Heart right ventricle (tissue), 16 donors: ENCODE measurements at regions not wholly inside any gene's neighbourhood (a gene's known extent, or its start where the extent isn't known, plus 50 kb on each side); places are given as distances from the start of the nearest gene placed in this dataset.

Experiments used
- ATAC-seq, 8 donors: fragments of 200-7000 bp; cut with Tn5 transposase; one replicate each; pipeline ENCODE4 v1.9.1; 2020; ENCODE audit warnings: mild to moderate bottlenecking in 8 of 8, moderate library complexity in 8 of 8, moderate number of reproducible peaks in 1 of 8
- DNase-seq, 2 donors: peaks; one replicate each; pipeline ENCODE4 v3.0.0-alpha.2; 2020
- H3K27ac ChIP-seq, 10 donors: fragments of 200-600 bp; sonication (generic) in 2 of 10; one replicate each; pipeline versions ENCODE4 v1.5.0 to v1.8.0; 2020 to 2022; ENCODE audit warnings: mild to moderate bottlenecking in 3 of 10
- H3K27me3 ChIP-seq, 7 donors: fragments of 200-600 bp; one replicate each; pipeline ENCODE4 v1.8.0; 2021 to 2022; ENCODE audit warnings: mild to moderate bottlenecking in 2 of 7
- H3K36me3 ChIP-seq, 9 donors: fragments of 200-600 bp; sonication (generic) in 1 of 9; one replicate each; pipeline versions ENCODE4 v1.5.0 to v1.8.0; 2020 to 2022; ENCODE audit warnings: mild to moderate bottlenecking in 2 of 9
- H3K4me1 ChIP-seq, 9 donors: fragments of 200-600 bp; sonication (generic) in 1 of 9; one replicate each; pipeline versions ENCODE4 v1.5.0 to v1.8.0; 2020 to 2022; ENCODE audit warnings: mild to moderate bottlenecking in 4 of 9
- H3K4me3 ChIP-seq, 10 donors: fragments of 200-600 bp; sonication (generic) in 2 of 10; one replicate each; pipeline versions ENCODE4 v1.5.0 to v1.8.0; 2020 to 2022; ENCODE audit warnings: mild to moderate bottlenecking in 7 of 10, moderate library complexity in 2 of 10
- H3K9me3 ChIP-seq, 11 donors: fragments of 200-600 bp in 10 of 11; sonication (generic) in 2 of 11; one replicate each; pipeline versions ENCODE4 v1.5.0 to v1.8.0; 2013 to 2022; ENCODE audit warnings: mild to moderate bottlenecking in 2 of 11, control low read depth in 1 of 11, moderate library complexity in 1 of 11
- CTCF ChIP-seq, 9 donors: fragments of 200-600 bp; sonication (generic) in 2 of 9; IDR thresholded peaks; one replicate each; pipeline versions ENCODE4 v1.5.0 to v1.8.0; 2021 to 2022; ENCODE audit warnings: antibody characterized with exemption in 9 of 9, mild to moderate bottlenecking in 5 of 9, moderate library complexity in 1 of 9
- WGBS, 2 donors: extraction: QIAGEN DNeasy Blood & Tissue Kit; methylation state at CpG; one replicate each; pipeline ENCODE4 v1.1.7; 2013; ENCODE audit warnings: inconsistent platforms in 1 of 2; 5-methylcytosine and 5-hydroxymethylcytosine counted together
- intact Hi-C, 10 donors: fragments of 100-400 bp; cut with DNase I; formaldehyde crosslinking; loops; one replicate each; pipeline versions ENCODE4 v1.11.1 to v1.14.2; 2022
- donor health status: Arrhythmogenic right ventricular cardiomyopathy.
- donor health status: ischemic (EF 13 %, LVEDD 7.1; RV severe dilation, severe dysfunction).
- donor health status: healthy with polysubstance abuse.
- donor health status: DM: no; HTN: yes; CAD: no.
- donor health status: DM: no; HTN: no; CAD: no.
- donor health status: ischemic (EF 25% LVEDD 6.9; RV normal size, moderate dysfunction).
- donor health status: ischemic (EF 25% LVEDD 5.7; RV mildly dilated, moderate dysfunction).
- donor health status: healthy.
- donor health status: DM: yes; HTN: yes; CAD: no.
- donor health status: Ischemic cardiomyopathy.
- donor health status: ischemic (EF 35%, LVEDD 5.7; RV mildly dilated, moderate dysfunction).
- donor health status: nonischemic (EF 11% LVEDD 7.7; RV severe dilation, severe dysfunction).
- donor health status: DM: yes; HTN: yes; CAD: no.
- donor health status: PGD.
- donor health status: ischemic (EF 29% LVEDD 5.4; RV normal size, mild dysfunction).
- donor health status: nonischemic (EF 23%, LVEDD 6.1; RV moderate dilation, normal function).

- H3K27me3 ChIP-seq, result no peaks in the 10 kb centered on the region
- intact Hi-C loops, result no loop called here
- H3K4me1 ChIP-seq, result no peaks in the 10 kb centered on the region
- DNase-seq (no peak), ATAC-seq (no peak)
- H3K9me3 ChIP-seq, result peaks cover 0 to 1% (median 0%) of the 10 kb centered on the region in 11 donors
- TF ChIP-seq CTCF (IDR thresholded peaks at IDR 0.05), result no peak
- no peak overlapping the region for H3K4me3 ChIP-seq
- WGBS, 2 donors, result 84 to 89% methylated on average over 2 of the region's 2 CpGs
- H3K36me3 ChIP-seq, result no peaks in the 10 kb centered on the region
- H3K27ac ChIP-seq, result no peak overlapping the region
Observed at GRCh38 chr18:2396162-2396505, 175.2 kb downstream of the METTL4 start.

GRCh38 chr18:2400701-2401196 is 170.6 kb downstream of the METTL4 start:
- DNase-seq (no peak), ATAC-seq (no peak)
- H3K4me3 ChIP-seq, result no peak overlapping the region
- H3K27me3 ChIP-seq, result no peaks in the 10 kb centered on the region
- no peaks in the 10 kb centered on the region for H3K4me1 ChIP-seq
- no peaks in the 10 kb centered on the region for H3K36me3 ChIP-seq
- peaks cover 0 to 7% (median 0%) of the 10 kb centered on the region in 11 donors for H3K9me3 ChIP-seq
- intact Hi-C loops, result loop anchor here in 2 of 10 donors (10.0 kb wide), 2 partner anchors 64 to 66 kb away; no protein-coding TSS in a partner anchor
- 61 to 66% methylated on average over 2 of the region's 2 CpGs for WGBS, 2 donors
- H3K27ac ChIP-seq, result no peak overlapping the region
- TF ChIP-seq CTCF (IDR thresholded peaks at IDR 0.05), result no peak

GRCh38 chr18:2402084-2402483 is 169.2 kb downstream of the METTL4 start:
- no peaks in the 10 kb centered on the region for H3K4me1 ChIP-seq
- no peaks in the 10 kb centered on the region for H3K27me3 ChIP-seq
- H3K36me3 ChIP-seq, result no peaks in the 10 kb centered on the region
- TF ChIP-seq CTCF (IDR thresholded peaks at IDR 0.05), result no peak
- 80 to 82% methylated on average over 1 of the region's 1 CpG for WGBS, 2 donors
- no peak overlapping the region for H3K4me3 ChIP-seq
- intact Hi-C loops, result loop anchor here in 2 of 10 donors (10.0 kb wide), 2 partner anchors 63 to 67 kb away; no protein-coding TSS in a partner anchor
- ATAC-seq (no peak), DNase-seq (no peak)
- H3K9me3 ChIP-seq, result peaks cover 0 to 7% (median 0%) of the 10 kb centered on the region in 11 donors
- no peak overlapping the region for H3K27ac ChIP-seq

GRCh38 chr18:2406544-2406943 is 164.8 kb downstream of the METTL4 start:
- Histone ChIP-seq H3K27me3 (peaks cover 0 to 5% (median 0%) of the 10 kb centered on the region in 7 donors), H3K27ac (no peak overlapping the region), H3K4me3 (no peak overlapping the region), H3K9me3 (peaks cover 0 to 2% (median 0%) of the 10 kb centered on the region in 11 donors), H3K4me1 (no peaks in the 10 kb centered on the region), H3K36me3 (no peaks in the 10 kb centered on the region)
- ATAC-seq (no peak), DNase-seq (no peak)
- 68 to 80% methylated on average over 2 of the region's 2 CpGs for WGBS, 2 donors
- TF ChIP-seq CTCF (IDR thresholded peaks at IDR 0.05), result no peak
- intact Hi-C loops, result loop anchor here in 2 of 10 donors (10.0 kb wide), 2 partner anchors 58 to 72 kb away; no protein-coding TSS in a partner anchor
